ENCODE measurements at regions not wholly inside any gene's neighbourhood (a gene's known extent, or its start where the extent isn't known, plus 50 kb on each side); places are given as distances from the start of the nearest gene placed in this dataset.

DNA sequence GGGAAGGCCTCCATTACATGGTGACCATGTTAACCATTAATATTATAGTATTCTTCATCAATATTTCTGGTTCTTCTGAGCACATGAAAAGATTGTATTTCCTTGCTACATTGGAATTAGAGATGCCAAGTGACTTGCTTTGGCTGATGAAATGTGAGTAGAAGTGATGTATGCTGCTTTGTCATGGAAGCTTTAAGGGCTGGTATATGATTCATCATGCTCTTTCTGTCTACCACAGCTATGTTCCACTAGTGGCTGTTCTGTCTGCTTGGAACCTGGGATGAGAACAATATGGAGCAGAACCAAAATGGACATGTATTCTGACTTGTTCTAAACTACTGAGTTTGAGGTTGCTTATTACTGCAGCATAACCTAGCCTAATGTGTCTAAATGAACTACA lies 163.3 kb downstream of the TM2D1 start:
- TF ChIP-seq, protein P1, sequence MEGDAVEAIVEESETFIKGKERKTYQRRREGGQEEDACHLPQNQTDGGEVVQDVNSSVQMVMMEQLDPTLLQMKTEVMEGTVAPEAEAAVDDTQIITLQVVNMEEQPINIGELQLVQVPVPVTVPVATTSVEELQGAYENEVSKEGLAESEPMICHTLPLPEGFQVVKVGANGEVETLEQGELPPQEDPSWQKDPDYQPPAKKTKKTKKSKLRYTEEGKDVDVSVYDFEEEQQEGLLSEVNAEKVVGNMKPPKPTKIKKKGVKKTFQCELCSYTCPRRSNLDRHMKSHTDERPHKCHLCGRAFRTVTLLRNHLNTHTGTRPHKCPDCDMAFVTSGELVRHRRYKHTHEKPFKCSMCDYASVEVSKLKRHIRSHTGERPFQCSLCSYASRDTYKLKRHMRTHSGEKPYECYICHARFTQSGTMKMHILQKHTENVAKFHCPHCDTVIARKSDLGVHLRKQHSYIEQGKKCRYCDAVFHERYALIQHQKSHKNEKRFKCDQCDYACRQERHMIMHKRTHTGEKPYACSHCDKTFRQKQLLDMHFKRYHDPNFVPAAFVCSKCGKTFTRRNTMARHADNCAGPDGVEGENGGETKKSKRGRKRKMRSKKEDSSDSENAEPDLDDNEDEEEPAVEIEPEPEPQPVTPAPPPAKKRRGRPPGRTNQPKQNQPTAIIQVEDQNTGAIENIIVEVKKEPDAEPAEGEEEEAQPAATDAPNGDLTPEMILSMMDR (conservative IDR thresholded peaks at IDR 0.05; ENCODE audit: low read depth, low read length) = no peak
- TF ChIP-seq POLR2A (IDR thresholded peaks at IDR 0.05; ENCODE audit: low read depth, low read length) (no peak), CEBPB (IDR thresholded peaks at IDR 0.05; ENCODE audit: low read depth, low read length) (no peak), MXI1 (IDR thresholded peaks at IDR 0.05; ENCODE audit: borderline replicate concordance, low read depth, low read length) (no peak), RAD21 (IDR thresholded peaks at IDR 0.05; ENCODE audit: low read length) (no peak), BHLHE40 (IDR thresholded peaks at IDR 0.05; ENCODE audit: low read depth, low read length) (no peak)
- TF ChIP-seq, protein P2, sequence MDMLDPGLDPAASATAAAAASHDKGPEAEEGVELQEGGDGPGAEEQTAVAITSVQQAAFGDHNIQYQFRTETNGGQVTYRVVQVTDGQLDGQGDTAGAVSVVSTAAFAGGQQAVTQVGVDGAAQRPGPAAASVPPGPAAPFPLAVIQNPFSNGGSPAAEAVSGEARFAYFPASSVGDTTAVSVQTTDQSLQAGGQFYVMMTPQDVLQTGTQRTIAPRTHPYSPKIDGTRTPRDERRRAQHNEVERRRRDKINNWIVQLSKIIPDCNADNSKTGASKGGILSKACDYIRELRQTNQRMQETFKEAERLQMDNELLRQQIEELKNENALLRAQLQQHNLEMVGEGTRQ (IDR thresholded peaks at IDR 0.05; ENCODE audit: low read depth, low read length) = no peak
